GM12801 (cell line): ENCODE measurements at regions not wholly inside any gene's neighbourhood (a gene's known extent, or its start where the extent isn't known, plus 50 kb on each side); places are given as distances from the start of the nearest gene placed in this dataset.

Experiments used
- CTCF ChIP-seq: IDR thresholded peaks from one replicate; pipeline ENCODE4 v1.5.1; 2011; ENCODE audit warnings: control low read depth; ENCODE audit not compliant: insufficient read length; ENCODE audit errors: extremely low read depth

- no peak for TF ChIP-seq CTCF
Observed at GRCh38 chr1:244144053-244144452, 93.0 kb downstream of the ZBTB18 start.

- no peak for TF ChIP-seq CTCF
Observed at GRCh38 chr1:244150071-244150470, 99.0 kb downstream of the ZBTB18 start.

GRCh38 chr1:244150665-244151064, 99.6 kb downstream of the ZBTB18 start:
- TF ChIP-seq CTCF = no peak

GRCh38 chr1:244151537-244151936, 100.5 kb downstream of the ZBTB18 start:
- TF ChIP-seq CTCF = no peak

GRCh38 chr1:244154508-244154871, 103.4 kb downstream of the ZBTB18 start:
- TF ChIP-seq CTCF = no peak

- no peak for TF ChIP-seq CTCF
Observed at GRCh38 chr1:244154872-244155531, 103.9 kb downstream of the ZBTB18 start.

GRCh38 chr1:244155661-244156060, 104.6 kb downstream of the ZBTB18 start:
- TF ChIP-seq CTCF = no peak
